ENCODE measurements at regions not wholly inside any gene's neighbourhood (a gene's known extent, or its start where the extent isn't known, plus 50 kb on each side); places are given as distances from the start of the nearest gene placed in this dataset.

DNA sequence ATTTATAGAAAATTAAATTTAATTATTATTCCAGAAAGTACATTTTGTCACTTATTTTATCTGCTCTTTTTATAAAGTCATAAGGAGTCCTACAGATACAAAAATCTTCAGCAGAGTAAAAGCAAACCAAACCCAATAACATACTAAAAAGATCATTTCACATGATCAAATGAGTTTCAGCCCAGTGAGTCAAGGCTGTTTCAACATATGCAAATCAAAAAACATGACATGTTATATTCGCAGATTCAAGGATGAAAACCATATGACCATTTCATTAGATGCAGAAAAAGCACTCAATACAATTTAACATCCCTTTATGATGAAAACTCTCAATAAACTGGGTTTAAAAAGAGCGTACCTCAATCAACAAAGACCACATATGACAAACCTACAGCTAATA lies 214.3 kb downstream of the FAT4 start:
- no peaks in the 10 kb centered on the region for H3K36me3 ChIP-seq (replicated peaks in 1 of 2; ENCODE audit: control insufficient read depth in 1 of 2, insufficient read depth in 2 of 2, low read length in 2 of 2)
- no TSS peak for BruUV-seq (replicated peaks)
- CTCF ChIA-PET (ENCODE audit: low intra/inter-chr PET ratio, low total read pairs): no interaction called here
- H2AFZ ChIP-seq (ENCODE audit: low read length): no peak overlapping the region
- H3K79me2 ChIP-seq (ENCODE audit: insufficient read depth, low read length): no peaks in the 10 kb centered on the region
- no peaks in the 10 kb centered on the region for H4K20me1 ChIP-seq (ENCODE audit: insufficient read depth, low read length)
- no peak overlapping the region for H3K4me3 ChIP-seq (replicated peaks in 1 of 3; ENCODE audit: insufficient read depth in 1 of 3, low read depth in 2 of 3, low read length in 3 of 3)
- in situ Hi-C loops (cut with HindIII; ENCODE audit: extremely low pct_ligation_motif_present, low pct_unique_long_range_greater_than_20kb): no loop called here
- no peak overlapping the region for H3K9ac ChIP-seq (ENCODE audit: insufficient read depth, low read depth, low read length)
- ATAC-seq: no peak
- DNase-seq (ENCODE audit: low spot score): no peak
- intact Hi-C loops (cut with micrococcal nuclease; ENCODE audit: unreplicated experiment): loop anchor here (10.0 kb wide), 1 partner anchor 214 kb away; the partner anchor contains the start of gene FAT4
- FAIRE-seq: no peak
- POLR2A ChIA-PET: no interaction called here
- no peaks in the 10 kb centered on the region for H3K4me1 ChIP-seq (ENCODE audit: insufficient read depth, low read length)
- no peaks in the 10 kb centered on the region for H3K27me3 ChIP-seq (ENCODE audit: control insufficient read depth in 1 of 2, insufficient read depth in 2 of 2, low read length in 2 of 2)
- H3K27ac ChIP-seq (ENCODE audit: extremely low read length, insufficient read depth, low read length): no peak overlapping the region
- H3K4me2 ChIP-seq (ENCODE audit: low read depth, low read length): no peak overlapping the region
- 3% methylated on average over 2 of the region's 2 CpGs for whole genome bisulfite sequencing (ENCODE audit: low lambda C conversion rate)
- H3K9me3 ChIP-seq (ENCODE audit: low read length): no peaks in the 10 kb centered on the region
- TF ChIP-seq, protein P1, sequence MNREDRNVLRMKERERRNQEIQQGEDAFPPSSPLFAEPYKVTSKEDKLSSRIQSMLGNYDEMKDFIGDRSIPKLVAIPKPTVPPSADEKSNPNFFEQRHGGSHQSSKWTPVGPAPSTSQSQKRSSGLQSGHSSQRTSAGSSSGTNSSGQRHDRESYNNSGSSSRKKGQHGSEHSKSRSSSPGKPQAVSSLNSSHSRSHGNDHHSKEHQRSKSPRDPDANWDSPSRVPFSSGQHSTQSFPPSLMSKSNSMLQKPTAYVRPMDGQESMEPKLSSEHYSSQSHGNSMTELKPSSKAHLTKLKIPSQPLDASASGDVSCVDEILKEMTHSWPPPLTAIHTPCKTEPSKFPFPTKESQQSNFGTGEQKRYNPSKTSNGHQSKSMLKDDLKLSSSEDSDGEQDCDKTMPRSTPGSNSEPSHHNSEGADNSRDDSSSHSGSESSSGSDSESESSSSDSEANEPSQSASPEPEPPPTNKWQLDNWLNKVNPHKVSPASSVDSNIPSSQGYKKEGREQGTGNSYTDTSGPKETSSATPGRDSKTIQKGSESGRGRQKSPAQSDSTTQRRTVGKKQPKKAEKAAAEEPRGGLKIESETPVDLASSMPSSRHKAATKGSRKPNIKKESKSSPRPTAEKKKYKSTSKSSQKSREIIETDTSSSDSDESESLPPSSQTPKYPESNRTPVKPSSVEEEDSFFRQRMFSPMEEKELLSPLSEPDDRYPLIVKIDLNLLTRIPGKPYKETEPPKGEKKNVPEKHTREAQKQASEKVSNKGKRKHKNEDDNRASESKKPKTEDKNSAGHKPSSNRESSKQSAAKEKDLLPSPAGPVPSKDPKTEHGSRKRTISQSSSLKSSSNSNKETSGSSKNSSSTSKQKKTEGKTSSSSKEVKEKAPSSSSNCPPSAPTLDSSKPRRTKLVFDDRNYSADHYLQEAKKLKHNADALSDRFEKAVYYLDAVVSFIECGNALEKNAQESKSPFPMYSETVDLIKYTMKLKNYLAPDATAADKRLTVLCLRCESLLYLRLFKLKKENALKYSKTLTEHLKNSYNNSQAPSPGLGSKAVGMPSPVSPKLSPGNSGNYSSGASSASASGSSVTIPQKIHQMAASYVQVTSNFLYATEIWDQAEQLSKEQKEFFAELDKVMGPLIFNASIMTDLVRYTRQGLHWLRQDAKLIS (CRISPR knock-in tag; IDR thresholded peaks at IDR 0.05): no peak

DNA sequence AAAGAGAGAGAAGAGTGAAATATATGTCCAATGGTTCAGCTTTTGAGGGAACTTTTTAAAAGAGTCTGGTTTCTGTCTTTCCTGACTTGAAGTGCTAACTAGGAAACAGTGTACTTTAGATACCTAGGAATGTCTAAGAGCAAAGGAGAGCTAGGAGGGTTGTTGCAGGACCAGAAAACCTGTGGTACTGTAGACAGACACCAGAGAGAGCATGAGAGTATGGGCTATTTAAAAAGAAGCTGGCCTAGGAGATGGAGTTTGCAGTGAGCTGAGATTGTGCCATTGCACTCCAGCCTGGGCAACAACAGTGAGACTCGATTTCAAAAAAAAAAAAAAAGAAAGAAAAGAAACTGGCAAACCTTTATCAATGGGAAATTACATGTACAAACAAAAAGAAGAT lies 223.9 kb downstream of the FAT4 start:
- Histone ChIP-seq H3K9me3 (ENCODE audit: low read length) (no peaks in the 10 kb centered on the region), H3K79me2 (ENCODE audit: insufficient read depth, low read length) (no peaks in the 10 kb centered on the region), H3K9ac (ENCODE audit: insufficient read depth, low read depth, low read length) (no peak overlapping the region), H3K4me3 (replicated peaks in 1 of 3; ENCODE audit: insufficient read depth in 1 of 3, low read depth in 2 of 3, low read length in 3 of 3) (no peak overlapping the region), H3K27ac (ENCODE audit: extremely low read length, insufficient read depth, low read length) (no peak overlapping the region), H3K4me2 (ENCODE audit: low read depth, low read length) (no peak overlapping the region), H4K20me1 (ENCODE audit: insufficient read depth, low read length) (no peaks in the 10 kb centered on the region), H3K27me3 (ENCODE audit: control insufficient read depth in 1 of 2, insufficient read depth in 2 of 2, low read length in 2 of 2) (no peaks in the 10 kb centered on the region), H2AFZ (ENCODE audit: low read length) (no peak overlapping the region), H3K36me3 (replicated peaks in 1 of 2; ENCODE audit: control insufficient read depth in 1 of 2, insufficient read depth in 2 of 2, low read length in 2 of 2) (no peaks in the 10 kb centered on the region), H3K4me1 (ENCODE audit: insufficient read depth, low read length) (no peaks in the 10 kb centered on the region)
- DNase-seq (ENCODE audit: low spot score): no peak
- WGBS (ENCODE audit: low lambda C conversion rate): 0% methylated on average over 1 of the region's 1 CpG
- ATAC-seq: no peak
- in situ Hi-C loops (cut with HindIII; ENCODE audit: extremely low pct_ligation_motif_present, low pct_unique_long_range_greater_than_20kb): no loop called here
- ChIA-PET CTCF (ENCODE audit: low intra/inter-chr PET ratio, low total read pairs) (no interaction called here), POLR2A (no interaction called here)
- FAIRE-seq: no peak
- no TSS peak for BruUV-seq (replicated peaks)
- intact Hi-C loops (cut with micrococcal nuclease; ENCODE audit: unreplicated experiment): no loop called here
- TF ChIP-seq, protein P2, sequence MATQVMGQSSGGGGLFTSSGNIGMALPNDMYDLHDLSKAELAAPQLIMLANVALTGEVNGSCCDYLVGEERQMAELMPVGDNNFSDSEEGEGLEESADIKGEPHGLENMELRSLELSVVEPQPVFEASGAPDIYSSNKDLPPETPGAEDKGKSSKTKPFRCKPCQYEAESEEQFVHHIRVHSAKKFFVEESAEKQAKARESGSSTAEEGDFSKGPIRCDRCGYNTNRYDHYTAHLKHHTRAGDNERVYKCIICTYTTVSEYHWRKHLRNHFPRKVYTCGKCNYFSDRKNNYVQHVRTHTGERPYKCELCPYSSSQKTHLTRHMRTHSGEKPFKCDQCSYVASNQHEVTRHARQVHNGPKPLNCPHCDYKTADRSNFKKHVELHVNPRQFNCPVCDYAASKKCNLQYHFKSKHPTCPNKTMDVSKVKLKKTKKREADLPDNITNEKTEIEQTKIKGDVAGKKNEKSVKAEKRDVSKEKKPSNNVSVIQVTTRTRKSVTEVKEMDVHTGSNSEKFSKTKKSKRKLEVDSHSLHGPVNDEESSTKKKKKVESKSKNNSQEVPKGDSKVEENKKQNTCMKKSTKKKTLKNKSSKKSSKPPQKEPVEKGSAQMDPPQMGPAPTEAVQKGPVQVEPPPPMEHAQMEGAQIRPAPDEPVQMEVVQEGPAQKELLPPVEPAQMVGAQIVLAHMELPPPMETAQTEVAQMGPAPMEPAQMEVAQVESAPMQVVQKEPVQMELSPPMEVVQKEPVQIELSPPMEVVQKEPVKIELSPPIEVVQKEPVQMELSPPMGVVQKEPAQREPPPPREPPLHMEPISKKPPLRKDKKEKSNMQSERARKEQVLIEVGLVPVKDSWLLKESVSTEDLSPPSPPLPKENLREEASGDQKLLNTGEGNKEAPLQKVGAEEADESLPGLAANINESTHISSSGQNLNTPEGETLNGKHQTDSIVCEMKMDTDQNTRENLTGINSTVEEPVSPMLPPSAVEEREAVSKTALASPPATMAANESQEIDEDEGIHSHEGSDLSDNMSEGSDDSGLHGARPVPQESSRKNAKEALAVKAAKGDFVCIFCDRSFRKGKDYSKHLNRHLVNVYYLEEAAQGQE (IDR thresholded peaks at IDR 0.05; ENCODE audit: borderline replicate concordance in 1 of 2, low read depth in 1 of 2, low read length in 2 of 2): no peak
- no peak for TF ChIP-seq CHD2 (IDR thresholded peaks at IDR 0.05; ENCODE audit: low read depth, low read length)
- TF ChIP-seq KAT7 (CRISPR knock-in tag; IDR thresholded peaks at IDR 0.05; ENCODE audit: borderline replicate concordance): no peak
- TF ChIP-seq ERF (CRISPR knock-in tag; IDR thresholded peaks at IDR 0.05): no peak
- TF ChIP-seq ZNF34 (CRISPR knock-in tag; IDR thresholded peaks at IDR 0.05; ENCODE audit: borderline replicate concordance): no peak
- no peak for TF ChIP-seq ZNF83 (CRISPR knock-in tag; IDR thresholded peaks at IDR 0.05; ENCODE audit: borderline replicate concordance)
- TF ChIP-seq TBL1XR1 (IDR thresholded peaks at IDR 0.05; ENCODE audit: borderline replicate concordance, low read length, partially characterized antibody): no peak
- no peak for TF ChIP-seq ZNF674 (CRISPR knock-in tag; IDR thresholded peaks at IDR 0.05; ENCODE audit: low read depth)
- no peak for TF ChIP-seq NFRKB (IDR thresholded peaks at IDR 0.05)
- TF ChIP-seq, protein P3, sequence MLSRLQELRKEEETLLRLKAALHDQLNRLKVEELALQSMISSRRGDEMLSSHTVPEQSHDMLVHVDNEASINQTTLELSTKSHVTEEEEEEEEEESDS (CRISPR knock-in tag; IDR thresholded peaks at IDR 0.05; ENCODE audit: borderline replicate concordance): no peak
- no peak for TF ChIP-seq ONECUT2 (CRISPR knock-in tag; IDR thresholded peaks at IDR 0.05)
- no peak for TF ChIP-seq ATF1 (CRISPR knock-in tag; IDR thresholded peaks at IDR 0.05)
